ENCODE measurements at regions not wholly inside any gene's neighbourhood (a gene's known extent, or its start where the extent isn't known, plus 50 kb on each side); places are given as distances from the start of the nearest gene placed in this dataset.

DNA sequence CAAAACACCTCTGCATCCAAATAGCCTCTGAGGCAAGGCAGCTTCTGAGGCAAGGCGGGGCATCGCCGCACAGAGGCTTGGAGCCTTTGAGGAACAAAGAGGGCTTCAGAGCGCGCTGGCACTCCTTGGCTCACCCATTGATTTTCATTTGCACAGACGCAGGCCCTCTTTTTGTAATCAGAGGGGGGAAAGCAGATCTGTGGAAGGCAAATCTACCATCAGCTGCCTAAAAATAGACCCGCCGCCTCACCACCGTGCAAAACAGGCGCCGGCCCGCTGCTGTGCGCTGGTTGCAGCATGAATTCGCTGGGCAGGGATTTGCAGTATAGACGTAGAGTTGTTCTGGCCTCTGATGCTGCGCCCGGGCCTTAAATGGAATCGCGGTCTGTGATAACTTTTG is 69.9 kb upstream of the STMND1 start:
- no peak for TF ChIP-seq POLR2A (IDR thresholded peaks at IDR 0.05)
- TF ChIP-seq, protein P1, sequence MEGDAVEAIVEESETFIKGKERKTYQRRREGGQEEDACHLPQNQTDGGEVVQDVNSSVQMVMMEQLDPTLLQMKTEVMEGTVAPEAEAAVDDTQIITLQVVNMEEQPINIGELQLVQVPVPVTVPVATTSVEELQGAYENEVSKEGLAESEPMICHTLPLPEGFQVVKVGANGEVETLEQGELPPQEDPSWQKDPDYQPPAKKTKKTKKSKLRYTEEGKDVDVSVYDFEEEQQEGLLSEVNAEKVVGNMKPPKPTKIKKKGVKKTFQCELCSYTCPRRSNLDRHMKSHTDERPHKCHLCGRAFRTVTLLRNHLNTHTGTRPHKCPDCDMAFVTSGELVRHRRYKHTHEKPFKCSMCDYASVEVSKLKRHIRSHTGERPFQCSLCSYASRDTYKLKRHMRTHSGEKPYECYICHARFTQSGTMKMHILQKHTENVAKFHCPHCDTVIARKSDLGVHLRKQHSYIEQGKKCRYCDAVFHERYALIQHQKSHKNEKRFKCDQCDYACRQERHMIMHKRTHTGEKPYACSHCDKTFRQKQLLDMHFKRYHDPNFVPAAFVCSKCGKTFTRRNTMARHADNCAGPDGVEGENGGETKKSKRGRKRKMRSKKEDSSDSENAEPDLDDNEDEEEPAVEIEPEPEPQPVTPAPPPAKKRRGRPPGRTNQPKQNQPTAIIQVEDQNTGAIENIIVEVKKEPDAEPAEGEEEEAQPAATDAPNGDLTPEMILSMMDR (IDR thresholded peaks at IDR 0.05): no peak
